GM19468 (cell line): ENCODE measurements at regions not wholly inside any gene's neighbourhood (a gene's known extent, or its start where the extent isn't known, plus 50 kb on each side); places are given as distances from the start of the nearest gene placed in this dataset.

Experiments
- ATAC-seq: cut with Tn5 transposase; IDR thresholded peaks from one replicate; pipeline ENCODE4 v1.9.1; 2021; ENCODE audit warnings: mild to moderate bottlenecking, moderate library complexity, moderate number of reproducible peaks; ENCODE audit not compliant: unreplicated experiment; ENCODE audit errors: extremely low read depth

DNA sequence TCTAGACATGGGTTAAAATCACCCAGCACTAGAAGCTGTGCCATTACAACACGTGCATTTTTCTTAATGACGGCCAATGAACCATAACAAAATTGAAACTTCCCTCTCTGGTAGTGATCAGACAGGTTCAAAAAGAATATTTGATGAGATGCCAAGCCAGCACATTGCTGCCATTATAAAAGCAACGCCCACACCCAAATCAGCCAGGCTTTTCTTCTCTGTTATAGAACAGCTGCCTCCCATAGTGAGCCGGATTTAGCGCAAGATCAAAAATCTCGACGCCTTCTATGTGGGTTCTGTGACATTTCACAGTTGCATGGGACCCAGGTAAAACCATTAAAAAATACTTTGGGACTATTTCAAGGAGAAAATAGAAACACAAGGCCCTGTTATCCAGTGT lies 1158.0 kb downstream of the EFNB2 start:
- no peak for ATAC-seq

DNA sequence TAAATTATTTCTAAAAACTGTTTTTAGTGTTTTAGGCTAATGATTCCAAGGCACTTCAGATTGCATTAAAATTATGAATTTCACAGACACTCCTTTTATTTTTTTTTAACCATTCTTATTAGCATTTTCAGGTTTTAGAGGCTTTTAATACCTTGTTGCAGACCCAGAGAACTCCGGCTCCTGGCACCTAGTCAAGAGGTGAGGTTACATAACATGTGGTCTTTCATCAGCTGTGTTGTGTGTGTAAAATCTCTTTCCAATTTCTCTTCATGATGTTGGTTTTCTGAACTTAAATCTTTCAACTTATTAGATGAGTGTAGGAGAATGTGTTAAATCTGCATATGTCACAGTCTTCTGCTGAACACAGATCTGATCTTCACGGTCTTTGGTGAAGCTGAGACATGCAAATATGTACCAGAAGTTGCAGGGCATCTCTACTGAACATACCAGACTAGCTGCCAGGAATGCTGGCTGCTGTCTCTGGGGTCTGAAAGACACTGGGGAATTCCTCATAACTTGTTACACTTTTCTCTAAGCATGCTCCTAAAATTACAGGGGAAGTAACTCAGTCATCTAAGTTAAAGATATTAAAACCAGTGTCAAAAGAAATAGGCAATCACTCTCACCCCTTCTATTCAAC lies 1165.3 kb downstream of the EFNB2 start:
- ATAC-seq = no peak

DNA sequence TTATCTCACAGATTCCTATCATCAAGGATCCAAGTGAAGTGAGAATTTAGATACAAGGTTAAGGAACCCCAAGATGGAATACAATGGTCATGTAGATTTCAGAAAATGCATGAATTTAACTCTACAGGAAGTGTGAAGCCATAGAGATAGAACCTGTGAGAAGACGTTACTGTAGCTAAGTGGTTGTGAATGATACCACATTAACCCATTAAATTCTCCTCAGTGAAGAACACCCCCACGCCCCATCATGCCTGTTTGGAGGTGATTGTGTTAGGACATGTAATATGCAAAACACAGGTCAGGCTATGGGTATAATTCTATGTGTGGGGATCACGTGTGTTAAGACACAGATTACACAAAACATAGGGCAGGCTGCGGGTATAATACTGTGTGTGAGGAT lies 1166.7 kb downstream of the EFNB2 start:
- ATAC-seq = no peak

DNA sequence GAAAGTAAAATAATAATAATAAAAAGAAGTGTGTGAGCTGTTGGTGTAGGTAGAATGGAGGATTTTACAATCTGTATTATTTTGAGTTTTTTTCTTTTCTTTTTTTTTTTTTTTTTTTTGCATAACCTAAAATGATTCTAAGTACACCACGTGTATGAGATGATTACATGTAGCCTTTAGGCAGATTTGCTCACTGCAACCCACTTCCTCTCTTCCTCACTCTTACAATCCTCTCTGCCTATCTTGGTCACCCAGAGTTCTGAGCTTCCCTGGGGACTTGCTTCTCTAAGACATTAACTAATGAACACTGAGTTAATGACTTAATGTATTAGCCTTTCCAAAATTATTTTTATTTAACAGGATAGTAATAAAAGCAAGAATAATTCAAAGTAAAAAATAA lies 1169.6 kb downstream of the EFNB2 start:
- ATAC-seq = no peak

DNA sequence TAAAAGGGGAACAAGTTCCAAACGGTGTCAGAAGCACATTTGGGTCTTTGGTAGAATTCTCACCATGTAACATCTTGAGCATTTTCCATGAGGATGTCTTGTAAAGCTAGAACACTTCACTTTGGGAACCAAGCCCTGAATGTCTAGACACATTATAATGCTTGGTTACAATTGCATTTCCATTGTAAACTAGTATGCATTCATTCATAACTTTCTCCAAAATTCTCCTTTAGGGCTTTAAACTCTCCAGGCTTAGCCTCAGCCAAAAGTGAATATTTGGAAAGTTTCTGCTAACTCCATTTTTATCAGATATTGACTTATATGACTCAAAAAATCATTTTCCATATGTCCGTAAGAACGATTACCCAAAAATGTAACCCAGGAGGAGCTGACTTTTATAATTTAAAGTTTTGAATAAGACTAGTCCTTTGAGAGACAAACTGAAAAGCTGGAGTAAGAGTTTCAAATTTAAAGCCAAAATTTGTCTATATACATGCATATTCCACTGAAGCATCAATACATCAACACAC lies 1170.4 kb downstream of the EFNB2 start:
- ATAC-seq = no peak

DNA sequence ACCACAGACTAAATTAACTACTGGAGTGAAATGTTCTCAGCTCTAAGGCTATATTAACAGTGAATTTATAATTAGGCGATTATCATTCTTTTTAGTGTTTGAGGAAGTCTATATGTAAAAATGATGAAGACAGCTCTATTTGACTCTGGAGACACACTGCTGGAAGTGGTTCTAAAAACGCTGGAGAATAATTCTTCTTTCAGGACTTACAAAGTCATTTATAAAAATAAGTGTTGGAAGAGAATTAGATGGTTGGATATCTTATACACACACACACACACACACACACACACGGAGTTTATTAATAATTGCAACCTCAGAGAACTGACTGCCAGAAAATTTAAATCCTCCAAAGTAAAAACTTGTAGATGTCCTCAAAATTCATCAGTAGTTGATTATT lies 1171.3 kb downstream of the EFNB2 start:
- ATAC-seq = no peak

DNA sequence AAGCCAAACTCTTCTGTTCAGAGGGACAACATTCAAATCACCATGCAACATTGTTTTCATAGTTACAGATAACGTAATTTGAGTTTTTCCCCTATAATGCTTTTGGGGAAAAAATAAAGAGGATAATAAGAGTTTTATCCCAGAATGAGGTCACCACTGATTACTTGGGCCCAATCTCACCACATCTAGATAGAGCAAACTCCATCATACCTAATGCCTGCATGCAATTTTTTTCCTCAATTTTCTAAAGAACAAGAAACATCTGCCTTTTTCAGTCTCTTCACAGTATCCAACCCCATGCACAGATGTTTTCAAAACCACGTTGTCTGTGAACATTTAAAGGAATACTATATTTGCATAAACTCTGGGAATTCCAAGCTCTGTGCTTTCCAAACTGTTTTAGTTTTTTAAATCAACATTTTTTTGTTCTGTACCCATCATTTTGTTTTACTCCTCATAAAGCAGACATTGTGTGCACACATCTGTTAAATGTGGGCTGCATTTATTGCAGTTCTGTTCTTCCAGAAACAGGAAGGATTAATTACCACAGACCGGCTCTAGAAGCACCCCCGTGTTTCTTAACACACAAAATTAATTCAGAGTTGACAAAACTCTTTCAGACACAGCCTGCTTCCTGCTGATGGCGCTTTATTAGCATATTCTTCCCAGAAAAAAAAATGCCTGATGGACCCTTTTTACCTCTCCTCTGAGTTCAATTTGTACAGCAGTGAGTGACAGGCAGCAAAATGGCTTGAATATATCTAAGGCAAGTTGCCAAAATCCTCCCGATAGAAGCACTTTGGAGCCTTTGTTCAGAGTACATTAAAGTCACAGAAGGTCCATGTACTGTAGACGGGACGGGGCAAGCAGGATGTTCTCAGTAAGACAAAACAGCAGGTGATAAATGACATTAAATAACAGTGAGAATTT lies 1171.9 kb downstream of the EFNB2 start:
- no peak for ATAC-seq

DNA sequence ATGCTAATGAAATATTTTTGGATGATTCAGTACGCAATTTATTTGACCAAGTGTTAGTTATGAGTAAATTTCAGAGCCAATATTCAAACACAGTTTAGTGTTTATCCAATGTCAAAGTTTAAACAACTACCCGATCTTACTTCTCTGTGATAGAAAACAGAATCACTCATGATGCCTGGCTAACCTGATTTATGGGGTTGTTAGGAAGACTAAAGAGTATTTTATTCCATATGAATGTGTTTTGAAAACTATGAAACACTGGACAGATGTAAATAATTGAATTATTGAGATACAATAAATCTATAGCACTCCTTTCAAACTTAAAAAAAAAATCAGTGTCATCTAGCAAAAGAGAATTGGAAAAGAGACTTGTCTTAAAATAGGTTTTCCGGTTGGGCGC lies 1181.8 kb downstream of the EFNB2 start:
- no peak for ATAC-seq

DNA sequence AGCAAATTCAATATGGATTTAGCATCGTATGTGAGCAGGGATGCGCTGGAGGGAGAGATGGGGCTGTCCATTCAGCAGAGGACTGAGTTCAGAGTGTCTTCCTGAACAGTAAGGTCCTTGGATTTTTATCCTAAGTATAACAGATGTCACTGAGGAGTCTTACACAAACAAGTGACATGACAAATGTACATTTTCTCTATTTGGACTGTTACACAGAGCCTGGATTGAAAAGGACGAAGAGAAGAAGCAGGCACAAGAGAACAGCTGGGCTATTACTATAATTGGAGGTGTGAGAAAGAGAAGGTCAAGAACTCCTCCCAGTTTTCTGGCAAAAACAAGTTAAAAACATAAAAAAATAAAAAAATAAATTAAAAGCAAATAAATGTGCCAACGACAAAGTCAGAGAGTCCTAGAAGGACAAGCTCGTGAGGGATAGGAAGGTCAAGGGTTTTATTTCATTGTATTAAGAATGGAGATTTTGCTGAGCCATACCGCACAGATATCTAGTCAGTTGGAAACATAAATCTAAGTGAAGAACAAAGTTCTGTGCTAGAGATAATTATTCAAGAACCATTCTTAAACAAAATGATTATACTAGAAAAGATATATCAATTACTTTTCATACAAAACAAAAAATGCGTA lies 1186.3 kb downstream of the EFNB2 start:
- no peak for ATAC-seq

DNA sequence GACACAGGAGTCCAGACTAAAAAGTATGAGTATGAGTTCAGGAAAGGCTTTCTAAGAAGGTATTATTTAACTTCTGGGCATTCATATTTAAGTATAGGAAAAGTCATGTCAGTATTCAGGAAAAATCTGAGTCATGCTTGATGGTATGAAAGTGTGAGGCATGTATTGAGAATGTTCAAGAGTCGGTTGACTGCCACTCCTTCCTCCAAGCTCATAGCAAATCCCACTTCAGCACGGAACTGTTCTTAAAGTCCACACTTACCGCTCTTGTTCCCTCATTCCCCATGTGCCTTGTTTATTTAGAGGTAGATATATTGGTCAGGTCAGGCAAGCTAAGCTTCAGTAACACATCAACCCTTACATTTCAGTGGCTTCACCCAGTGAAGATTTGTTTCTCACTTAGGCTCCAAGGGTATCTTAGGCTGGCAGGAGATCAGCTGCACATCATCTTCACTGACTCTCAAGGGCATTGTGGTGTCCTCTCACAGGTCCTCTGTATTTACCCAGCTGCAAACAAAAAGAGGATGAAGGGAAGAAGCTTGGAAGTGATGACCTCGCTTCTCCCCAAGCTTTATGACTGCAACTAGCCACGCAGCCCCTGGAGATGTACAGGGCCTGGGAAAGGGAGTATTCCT lies 1189.2 kb downstream of the EFNB2 start:
- ATAC-seq = no peak

DNA sequence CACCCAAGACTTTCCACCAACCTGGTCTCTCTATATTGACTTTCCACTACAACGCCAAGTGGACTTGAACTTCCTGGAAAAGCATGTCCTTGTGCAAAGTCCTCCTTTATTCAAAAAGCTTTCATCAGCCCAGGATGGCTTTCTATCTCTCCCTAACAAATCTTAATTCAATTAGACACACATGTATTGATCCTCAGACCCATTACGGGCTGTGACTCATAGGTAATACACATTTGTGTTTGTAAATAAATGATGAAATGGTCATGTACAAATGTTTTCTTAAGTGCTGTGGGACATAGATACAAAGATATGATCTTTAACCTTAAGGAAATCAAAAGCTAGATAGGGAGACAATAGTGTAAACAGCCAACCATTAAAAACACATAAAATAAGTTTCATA lies 1189.7 kb downstream of the EFNB2 start:
- no peak for ATAC-seq

DNA sequence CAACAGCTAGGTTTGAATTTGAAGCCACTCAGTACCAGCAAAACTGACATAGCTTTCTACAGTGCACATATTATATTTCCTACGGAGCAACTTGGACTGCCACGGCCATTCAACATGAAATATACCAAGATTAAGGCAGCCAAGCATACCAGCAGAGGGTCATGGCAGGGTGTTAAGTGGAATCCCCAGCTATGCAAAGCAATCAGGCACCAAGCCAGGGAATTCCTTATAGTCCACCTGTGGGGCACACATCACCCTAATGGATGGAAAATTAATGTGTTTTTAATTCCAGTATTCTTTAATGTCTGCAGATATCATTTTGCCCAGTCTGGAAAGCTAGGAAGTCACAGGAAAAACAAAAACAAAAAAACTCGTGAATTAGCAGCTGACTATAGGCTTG lies 1190.3 kb downstream of the EFNB2 start:
- no peak for ATAC-seq

DNA sequence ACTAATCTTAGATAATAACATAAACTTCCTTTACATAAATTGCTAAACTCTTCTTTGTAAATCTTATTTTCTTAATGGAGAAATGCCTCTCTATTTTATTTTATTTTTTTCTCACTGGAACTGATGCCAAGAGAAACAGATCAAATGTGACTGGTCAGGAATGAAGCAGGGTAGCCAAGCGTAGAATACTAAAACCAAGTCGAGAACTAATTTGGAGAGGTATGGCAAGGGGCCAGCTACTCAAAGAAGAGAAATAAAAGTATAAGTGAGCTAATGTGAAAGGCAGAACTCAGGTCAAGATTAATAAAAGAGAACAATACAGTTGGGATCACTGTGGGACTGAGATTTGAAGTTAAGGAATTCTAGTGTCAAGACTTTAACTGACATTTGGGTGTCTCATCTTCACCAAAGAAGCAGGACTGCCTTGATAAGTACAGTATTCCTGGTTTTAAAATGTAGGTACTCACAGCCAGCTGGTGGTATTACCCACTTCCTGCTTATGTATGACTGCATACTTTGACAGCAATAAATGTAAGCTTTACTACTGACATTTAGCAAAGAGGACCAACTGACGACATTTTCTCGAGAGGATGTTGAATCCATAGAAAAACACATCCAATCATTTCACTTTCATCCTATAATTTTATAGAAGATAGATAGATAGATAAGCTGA lies 1192.2 kb downstream of the EFNB2 start:
- ATAC-seq = no peak

DNA sequence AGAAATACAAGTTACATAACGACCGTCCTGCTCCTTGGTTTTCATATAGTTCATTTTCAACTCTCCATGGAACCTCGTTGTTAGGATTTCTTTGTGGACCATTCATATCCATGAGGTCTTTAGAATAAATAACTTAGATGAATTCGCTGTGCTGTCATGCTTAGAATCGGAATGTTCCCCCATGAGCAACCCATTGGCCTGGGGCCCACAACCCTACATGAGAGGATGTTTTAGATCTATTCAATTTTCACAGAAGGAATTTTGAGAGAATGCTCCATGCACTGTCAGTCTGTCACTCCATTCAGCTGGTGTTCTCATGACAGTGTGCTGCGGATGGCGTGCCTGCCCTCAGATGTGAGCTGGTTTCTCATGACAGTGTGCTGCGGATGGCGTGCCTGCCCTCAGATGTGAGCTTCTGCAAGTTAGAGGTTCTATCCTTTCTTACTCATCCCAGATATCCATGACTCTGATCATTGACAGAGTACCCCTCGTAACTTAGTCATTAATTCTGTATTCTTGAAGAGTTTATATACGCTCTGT lies 1193.1 kb downstream of the EFNB2 start:
- no peak for ATAC-seq

DNA sequence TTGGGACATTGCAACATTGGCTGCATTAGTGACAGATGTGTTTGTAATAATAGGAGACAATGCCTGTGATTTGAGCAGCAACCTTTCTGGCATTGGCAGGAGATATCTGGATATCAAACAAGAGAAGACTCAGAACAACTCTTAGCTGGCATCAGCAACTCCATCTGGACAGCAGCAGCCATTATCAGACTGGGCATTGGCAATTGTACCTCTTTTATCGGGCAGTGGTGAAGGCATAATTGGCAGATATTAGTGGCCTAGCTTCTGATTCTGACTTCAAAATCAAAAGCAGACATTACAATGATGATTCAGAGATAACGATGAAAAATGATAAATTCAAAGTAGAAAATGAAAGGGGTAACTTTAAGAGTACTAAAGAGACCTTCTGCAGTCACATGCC lies 1193.7 kb downstream of the EFNB2 start:
- no peak for ATAC-seq

DNA sequence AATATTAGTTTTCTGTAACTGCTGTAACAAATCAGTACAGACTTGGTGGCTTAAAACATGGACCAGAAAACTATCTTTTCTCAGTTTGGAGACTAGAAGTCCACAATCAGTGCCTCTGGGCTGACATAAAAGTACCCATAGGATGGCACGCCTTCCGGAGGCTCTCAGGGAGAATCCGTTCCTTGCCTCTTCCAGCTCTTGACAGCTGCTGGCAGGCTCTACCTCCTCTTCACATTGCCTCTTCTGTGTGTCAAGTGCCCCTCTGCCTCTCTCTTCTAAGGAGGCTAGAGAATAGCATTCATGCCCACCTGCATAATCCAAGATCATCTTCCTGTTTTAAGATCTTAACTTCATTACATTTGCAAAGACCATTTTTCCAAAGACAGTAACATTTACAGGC lies 1194.2 kb downstream of the EFNB2 start:
- ATAC-seq = no peak

DNA sequence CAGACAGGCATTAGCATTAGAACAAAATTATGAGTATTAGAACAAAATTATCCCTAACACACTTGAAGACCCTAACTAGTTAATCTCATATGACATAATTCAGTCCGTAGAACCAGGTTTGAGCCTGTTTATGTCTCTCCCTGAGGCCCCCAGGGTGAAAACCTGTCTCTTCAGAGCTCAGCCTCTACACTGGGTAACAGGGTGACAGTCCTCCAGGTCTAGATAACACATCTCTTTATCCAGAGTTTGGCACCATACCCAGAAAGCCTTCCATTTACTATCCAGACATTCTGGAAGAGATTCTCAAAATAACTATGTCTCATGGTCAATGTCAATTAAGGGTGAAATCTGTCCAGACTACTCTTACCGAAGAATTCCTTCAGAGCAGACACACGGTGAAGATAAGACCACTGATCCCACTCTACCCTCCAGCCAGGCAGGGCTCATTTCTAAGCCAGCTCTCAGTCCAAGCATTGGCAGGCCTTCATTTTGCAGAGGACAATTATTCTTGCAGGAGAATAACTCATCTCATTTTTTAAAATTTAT lies 1195.3 kb downstream of the EFNB2 start:
- no peak for ATAC-seq

DNA sequence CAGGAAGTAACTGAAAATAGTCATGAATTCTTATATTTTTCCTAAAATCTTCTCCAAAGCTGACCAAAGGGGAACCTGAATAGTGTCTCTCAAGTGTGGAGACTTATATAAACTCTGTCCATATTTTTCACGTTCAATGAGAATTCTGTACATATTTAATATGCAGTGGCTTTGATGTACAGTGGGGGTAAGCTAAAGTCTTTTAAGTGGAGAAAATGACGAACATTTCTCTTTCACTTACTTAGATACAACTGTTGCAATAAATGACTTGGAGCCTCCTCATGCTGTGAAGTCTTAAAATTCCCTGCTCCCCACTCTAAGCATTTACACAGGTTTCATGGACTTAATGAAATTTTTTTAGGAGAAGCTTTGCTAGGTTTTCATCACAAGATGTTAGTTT lies 1196.7 kb downstream of the EFNB2 start:
- no peak for ATAC-seq

DNA sequence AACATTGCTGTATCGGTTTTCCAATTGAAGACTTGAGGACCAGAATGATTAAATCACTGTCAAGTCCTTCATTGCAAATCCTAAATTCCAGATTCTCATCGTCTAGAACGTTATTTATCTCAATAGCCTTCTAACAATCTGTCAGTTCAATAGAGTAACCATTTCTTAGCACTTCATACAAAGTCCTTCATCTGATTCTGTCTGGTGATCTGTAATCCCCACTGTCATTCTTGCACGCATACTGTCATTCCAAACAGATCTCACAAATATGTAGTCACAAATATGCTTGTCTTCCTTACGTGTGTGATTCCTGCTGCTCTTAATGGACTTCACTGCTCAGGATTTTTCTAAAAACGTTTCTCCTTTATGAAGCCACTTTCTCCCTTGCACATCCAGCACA lies 1197.5 kb downstream of the EFNB2 start:
- ATAC-seq = no peak
